22Rv1 (cell line): ENCODE measurements at regions not wholly inside any gene's neighbourhood (a gene's known extent, or its start where the extent isn't known, plus 50 kb on each side); places are given as distances from the start of the nearest gene placed in this dataset.

Source experiments
- ZFX ChIP-seq: fragments of 450-650 bp; IDR thresholded peaks from 2 replicates; pipeline ENCODE4 v1.6.1; 2017; ENCODE audit warnings: antibody characterized with exemption, borderline replicate concordance
- TF ChIP-seq, protein P1 (sequence below): fragments of 450-650 bp; IDR thresholded peaks from 2 replicates; pipeline ENCODE4 v1.5.1; 2017; ENCODE audit warnings: mild to moderate bottlenecking

DNA sequence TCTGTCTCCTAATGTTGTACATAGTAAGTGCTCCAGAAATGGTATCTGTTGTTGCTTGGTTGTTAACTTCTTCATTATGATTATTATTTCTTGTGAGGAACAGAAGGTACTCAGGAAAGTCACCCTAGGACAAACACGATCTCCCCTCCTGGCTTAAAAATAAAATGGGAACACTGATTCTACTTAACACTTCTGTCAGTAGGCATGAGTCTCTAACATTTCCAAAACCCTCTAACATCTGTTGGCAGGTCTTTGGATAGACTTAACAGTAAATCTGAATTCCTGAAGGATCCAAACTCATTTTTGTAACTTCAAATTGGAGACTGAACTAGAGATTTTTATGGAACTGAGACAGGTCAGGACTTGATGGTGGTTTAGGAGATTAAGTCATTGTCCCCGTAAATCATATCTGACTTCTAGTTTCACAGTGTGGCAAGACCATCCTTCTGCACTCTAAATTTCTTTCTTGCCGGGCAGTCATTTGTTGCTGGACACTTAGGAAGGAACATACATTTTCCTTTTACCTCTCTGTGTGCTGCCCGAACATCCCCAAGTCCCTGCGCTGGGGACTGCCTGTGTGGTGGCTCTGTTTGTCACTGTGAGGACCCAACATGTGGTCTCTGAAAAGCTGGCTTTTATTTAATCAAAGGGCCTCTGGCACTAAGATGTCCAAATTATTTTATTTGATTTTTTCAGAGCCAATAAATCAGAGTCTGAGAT lies 149.9 kb downstream of the NPIPB5 start:
- TF ChIP-seq, protein P1, sequence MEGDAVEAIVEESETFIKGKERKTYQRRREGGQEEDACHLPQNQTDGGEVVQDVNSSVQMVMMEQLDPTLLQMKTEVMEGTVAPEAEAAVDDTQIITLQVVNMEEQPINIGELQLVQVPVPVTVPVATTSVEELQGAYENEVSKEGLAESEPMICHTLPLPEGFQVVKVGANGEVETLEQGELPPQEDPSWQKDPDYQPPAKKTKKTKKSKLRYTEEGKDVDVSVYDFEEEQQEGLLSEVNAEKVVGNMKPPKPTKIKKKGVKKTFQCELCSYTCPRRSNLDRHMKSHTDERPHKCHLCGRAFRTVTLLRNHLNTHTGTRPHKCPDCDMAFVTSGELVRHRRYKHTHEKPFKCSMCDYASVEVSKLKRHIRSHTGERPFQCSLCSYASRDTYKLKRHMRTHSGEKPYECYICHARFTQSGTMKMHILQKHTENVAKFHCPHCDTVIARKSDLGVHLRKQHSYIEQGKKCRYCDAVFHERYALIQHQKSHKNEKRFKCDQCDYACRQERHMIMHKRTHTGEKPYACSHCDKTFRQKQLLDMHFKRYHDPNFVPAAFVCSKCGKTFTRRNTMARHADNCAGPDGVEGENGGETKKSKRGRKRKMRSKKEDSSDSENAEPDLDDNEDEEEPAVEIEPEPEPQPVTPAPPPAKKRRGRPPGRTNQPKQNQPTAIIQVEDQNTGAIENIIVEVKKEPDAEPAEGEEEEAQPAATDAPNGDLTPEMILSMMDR, result no peak
- no peak for TF ChIP-seq ZFX
